ENCODE measurements at regions not wholly inside any gene's neighbourhood (a gene's known extent, or its start where the extent isn't known, plus 50 kb on each side); places are given as distances from the start of the nearest gene placed in this dataset.
"Not testable (repeated sequence)": the region's sequence is repeated elsewhere in the genome, so short reads cannot be mapped to it uniquely, and the experiment has no call there.

GRCh38 chr6:6923605-6924004, 184.2 kb upstream of the RREB1 start:
- no peak for DNase-seq

- no peak for DNase-seq
These were observed 183.1 kb upstream of the RREB1 start for GRCh38 chr6:6924708-6925107.

GRCh38 chr6:6925391-6926164, 182.2 kb upstream of the RREB1 start:
- no peak for DNase-seq

GRCh38 chr6:6926856-6927255, 180.9 kb upstream of the RREB1 start:
- DNase-seq = no peak

GRCh38 chr6:6927521-6928361, 180.0 kb upstream of the RREB1 start:
- no peak for DNase-seq

GRCh38 chr6:6930223-6930880, 177.4 kb upstream of the RREB1 start:
- no peak for DNase-seq

- DNase-seq = no peak
These were observed 176.4 kb upstream of the RREB1 start for GRCh38 chr6:6931071-6932025.

GRCh38 chr6:6932341-6932740, 175.4 kb upstream of the RREB1 start:
- DNase-seq = no peak

- DNase-seq = no peak
These were observed 174.8 kb upstream of the RREB1 start for GRCh38 chr6:6932968-6933367.

GRCh38 chr6:6940031-6941025, 167.4 kb upstream of the RREB1 start:
- DNase-seq = no peak

- DNase-seq = no peak
These were observed 166.6 kb upstream of the RREB1 start for GRCh38 chr6:6941201-6941600.

- no peak for DNase-seq
These were observed 165.7 kb upstream of the RREB1 start for GRCh38 chr6:6942091-6942490.

- no peak for DNase-seq
These were observed 164.9 kb upstream of the RREB1 start for GRCh38 chr6:6942831-6943230.

- no peak for DNase-seq
These were observed 164.3 kb upstream of the RREB1 start for GRCh38 chr6:6943421-6943820.

GRCh38 chr6:6946206-6947155, 161.3 kb upstream of the RREB1 start:
- DNase-seq = no peak

GRCh38 chr6:6950373-6951145, 157.2 kb upstream of the RREB1 start:
- no peak for DNase-seq

- no peak for DNase-seq
These were observed 156.4 kb upstream of the RREB1 start for GRCh38 chr6:6951355-6951754.

GRCh38 chr6:6952484-6952883, 155.3 kb upstream of the RREB1 start:
- no peak for DNase-seq

- not testable (repeated sequence) for DNase-seq
These were observed 154.8 kb upstream of the RREB1 start for GRCh38 chr6:6952927-6953326.

Measured in activated CD8-positive, alpha-beta memory T cell treated with anti-CD3 and anti-CD28 coated beads for 24 hours (primary cell).